ENCODE measurements at regions not wholly inside any gene's neighbourhood (a gene's known extent, or its start where the extent isn't known, plus 50 kb on each side); places are given as distances from the start of the nearest gene placed in this dataset.
"Not testable (repeated sequence)": the region's sequence is repeated elsewhere in the genome, so short reads cannot be mapped to it uniquely, and the experiment has no call there.

DNA sequence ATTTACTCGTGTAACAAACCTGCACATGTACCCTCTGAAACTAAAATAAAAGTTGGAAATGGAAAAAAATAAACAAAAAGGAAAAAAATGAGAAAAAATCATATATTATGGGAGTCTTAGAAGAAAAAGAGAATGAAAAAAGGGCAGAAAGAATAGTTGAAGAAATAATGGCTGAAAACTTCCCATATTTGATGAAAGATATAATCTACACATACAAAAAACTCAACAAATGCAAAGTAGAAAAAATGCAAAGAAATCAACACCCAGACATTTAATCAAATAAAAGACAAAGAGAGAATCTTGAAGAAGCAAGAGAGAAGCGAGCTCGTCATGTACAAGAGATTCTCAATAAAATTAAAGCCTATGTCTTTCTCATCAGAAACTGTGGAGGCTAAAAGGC, 73.8 kb downstream of the SLC25A46 start:
- intact Hi-C loops (cut with DNase I): no loop called here
- no peak for DNase-seq (ENCODE audit: low spot score)

DNA sequence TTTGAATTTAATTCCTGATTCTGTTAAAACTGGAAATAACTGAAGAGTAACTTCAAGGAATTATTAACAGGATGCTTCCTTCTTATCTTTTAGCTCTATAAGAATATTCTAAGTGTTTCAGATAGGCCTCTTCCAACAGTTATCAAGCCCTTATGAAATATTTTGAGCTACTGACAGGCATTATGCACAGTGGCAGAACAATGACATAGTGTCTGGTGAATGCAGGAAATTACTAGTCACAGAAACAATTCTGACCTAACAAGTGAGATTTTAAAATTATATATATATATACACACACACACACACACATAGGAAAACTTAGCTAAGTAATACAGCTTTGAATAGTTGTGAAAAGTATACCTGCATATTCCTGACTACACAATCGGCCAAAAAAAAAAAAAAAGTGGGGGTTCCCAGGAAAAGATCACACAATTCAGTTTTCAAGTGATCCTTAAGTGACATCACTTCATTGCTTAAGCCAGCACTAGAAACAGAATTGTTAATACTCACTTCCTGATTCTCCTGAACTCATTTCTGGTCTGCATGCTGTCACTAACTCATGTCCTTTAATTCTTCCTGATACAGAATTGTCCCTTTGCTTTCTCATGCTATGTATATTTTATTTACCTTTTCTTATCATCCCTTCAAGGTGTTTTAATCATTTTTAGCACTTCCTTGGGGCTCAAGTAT, 77.3 kb downstream of the SLC25A46 start:
- intact Hi-C loops (cut with DNase I): loop anchor here in 1 of 2 donors (5.0 kb wide), 1 partner anchor 141 kb away; no protein-coding TSS in a partner anchor
- DNase-seq (ENCODE audit: low spot score): no peak

DNA sequence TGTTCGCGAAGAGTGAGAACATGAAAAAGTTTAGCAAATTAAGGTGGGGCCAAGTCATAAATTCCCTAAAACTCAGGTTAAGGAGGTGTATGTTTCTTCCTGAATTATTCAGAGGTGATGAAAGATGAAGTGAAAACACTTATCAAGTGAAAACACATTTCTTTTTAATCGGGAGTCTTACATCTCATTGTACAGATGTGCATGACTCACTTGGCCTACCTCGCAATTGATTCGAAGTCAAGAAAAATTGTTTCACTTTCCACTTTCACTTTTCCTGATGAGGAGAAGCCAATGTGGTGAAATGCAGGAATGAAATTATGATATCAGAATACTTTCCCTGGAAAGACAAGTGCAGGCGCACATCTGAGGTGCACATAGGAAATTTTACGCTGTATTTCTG, 78.7 kb downstream of the SLC25A46 start:
- intact Hi-C loops (cut with DNase I): loop anchor here in 1 of 2 donors (5.0 kb wide), 1 partner anchor 140 kb away; no protein-coding TSS in a partner anchor
- DNase-seq (ENCODE audit: low spot score): no peak

DNA sequence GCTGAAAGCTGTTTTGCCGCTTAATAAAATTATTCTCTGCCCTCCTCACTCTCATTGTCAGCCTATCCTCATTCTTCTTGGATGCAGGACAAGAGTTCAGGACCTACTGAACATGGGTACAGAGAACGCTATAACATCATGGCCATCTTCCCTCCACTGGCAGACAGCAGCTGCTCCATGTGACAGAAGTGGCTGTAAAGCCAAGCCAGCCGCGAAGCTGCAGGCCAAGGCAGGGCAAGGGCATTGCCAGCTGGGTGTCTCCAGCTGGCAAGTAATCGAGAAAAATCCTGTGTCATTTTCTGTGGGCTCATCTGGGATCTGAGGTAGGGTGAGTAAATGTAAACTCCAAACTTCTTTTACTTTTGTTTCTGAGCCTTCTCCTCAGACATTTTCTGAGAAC, 84.8 kb downstream of the SLC25A46 start:
- DNase-seq (ENCODE audit: low spot score): no peak
- intact Hi-C loops (cut with DNase I): no loop called here

DNA sequence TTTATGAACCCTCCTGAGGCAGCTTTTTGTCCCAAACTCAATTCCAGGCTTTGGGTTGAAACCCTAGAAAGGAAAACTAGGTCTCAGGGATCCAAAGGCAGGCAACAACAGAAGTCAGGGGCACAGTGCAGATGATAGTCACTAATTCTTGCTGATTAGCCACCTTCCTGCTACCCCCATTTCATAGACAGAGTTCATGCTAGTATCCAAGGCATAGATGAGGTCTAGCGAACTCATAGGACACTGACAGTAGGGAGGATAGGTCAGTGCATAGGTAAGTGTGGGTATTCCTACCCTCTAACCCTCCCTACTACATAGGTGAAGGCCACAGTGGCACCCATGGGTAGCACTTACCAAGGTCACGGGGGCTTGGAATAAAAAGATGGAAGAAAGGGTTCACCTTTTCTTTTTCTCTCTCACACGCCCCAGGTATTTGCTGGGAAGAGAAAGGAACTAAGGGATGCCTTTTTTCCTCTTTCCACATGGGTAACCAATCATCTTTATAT, 86.2 kb downstream of the SLC25A46 start:
- intact Hi-C loops (cut with DNase I): no loop called here
- no peak for DNase-seq (ENCODE audit: low spot score)

DNA sequence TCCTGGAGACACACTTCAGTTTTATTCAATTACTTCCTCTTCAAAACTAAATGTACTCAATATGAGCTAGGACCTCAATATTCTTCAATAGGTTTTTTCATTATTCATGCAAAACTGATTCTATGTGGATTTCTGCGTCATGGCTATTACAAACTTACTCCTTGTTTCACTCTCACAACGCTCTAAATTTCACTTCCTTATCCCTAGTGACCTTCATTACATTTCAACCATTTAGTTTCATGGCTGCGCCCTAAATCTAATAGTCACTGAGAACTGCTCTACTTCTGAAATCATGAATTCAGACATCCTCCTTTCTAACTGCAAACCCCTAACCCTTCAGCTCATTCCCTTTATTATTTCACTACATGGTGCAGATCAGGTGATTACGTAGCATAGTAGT, 93.9 kb downstream of the SLC25A46 start:
- intact Hi-C loops (cut with DNase I): no loop called here

DNA sequence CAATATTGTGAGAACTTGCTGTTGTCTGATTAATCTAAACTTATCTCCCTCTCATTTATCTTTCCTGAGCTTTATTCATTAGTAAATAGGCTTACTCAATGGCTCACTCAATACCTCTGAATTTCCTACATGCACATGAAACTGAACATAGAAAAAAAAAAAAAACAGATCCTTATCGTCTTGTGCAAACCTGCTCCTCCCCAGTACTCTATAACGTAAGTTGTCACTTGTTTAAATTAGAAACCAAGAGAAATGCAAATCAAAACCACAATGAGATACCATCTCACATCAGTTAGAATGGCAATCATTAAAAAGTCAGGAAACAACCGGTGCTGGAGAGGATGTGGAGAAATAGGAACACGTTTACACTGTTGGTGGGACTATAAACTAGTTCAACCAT, 96.1 kb downstream of the SLC25A46 start:
- intact Hi-C loops (cut with DNase I); DNase-seq (ENCODE audit: low spot score): not testable (repeated sequence)

More for the DNA sequence above, 93.9 kb downstream of the SLC25A46 start:
- no peak for DNase-seq (ENCODE audit: low spot score)

DNA sequence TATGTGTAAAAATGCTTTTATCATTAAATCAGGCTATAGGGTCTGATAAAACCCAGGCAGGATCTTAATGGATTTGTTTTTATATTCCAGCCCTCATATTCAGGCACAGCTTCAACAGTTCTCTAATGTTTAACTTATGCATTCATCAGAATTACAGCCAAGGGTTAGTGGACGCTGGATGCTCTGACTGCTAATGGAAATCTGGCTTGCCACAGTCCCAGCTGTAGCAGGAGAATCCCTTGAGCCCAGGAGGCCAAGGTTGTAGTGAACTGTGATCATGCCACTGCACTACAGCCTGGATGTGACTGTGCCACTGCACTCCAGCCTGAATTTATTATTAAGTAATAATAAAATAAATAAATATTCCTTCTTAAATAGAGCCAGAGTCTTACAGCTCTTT, 98.0 kb downstream of the SLC25A46 start:
- intact Hi-C loops (cut with DNase I): no loop called here
- DNase-seq (ENCODE audit: low spot score): no peak

DNA sequence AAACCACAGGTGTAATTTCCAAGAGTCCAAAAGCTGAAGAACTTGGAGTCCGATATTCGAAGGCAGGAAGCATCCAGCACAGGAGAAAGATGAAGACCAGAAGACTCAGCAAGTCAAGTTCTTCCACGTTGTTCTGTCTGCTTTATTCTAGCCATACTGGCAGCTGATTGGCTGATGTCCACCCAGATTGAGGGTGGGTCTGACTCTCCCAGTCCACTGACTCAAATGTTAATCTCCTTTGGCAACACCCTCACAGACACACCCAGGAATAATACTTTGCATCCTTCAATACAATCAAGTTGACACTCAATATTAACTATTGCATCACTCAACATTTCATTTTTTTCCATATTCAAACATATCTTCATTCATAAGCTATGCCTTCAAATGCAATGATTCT, 99.5 kb downstream of the SLC25A46 start:
- intact Hi-C loops (cut with DNase I); DNase-seq (ENCODE audit: low spot score): not testable (repeated sequence)

DNA sequence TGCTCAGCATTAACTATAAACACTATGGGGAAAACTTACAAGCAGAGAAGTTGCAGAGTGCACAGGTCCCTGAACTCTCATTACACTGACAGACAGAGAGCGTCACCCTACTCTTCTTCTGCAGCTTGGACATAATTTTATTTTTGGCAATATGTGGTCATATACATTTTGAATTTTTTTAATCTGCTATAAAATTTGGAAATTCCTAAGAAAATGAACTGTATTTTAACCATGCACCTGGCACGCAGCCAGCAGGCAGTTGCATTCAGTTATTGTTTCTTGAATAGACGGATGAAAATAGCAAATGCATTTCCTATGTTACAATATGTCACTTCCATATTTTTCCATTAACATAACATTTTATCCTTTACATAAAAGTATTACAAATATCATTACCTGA, 100.2 kb downstream of the SLC25A46 start:
- intact Hi-C loops (cut with DNase I): no loop called here
- no peak for DNase-seq (ENCODE audit: low spot score)

DNA sequence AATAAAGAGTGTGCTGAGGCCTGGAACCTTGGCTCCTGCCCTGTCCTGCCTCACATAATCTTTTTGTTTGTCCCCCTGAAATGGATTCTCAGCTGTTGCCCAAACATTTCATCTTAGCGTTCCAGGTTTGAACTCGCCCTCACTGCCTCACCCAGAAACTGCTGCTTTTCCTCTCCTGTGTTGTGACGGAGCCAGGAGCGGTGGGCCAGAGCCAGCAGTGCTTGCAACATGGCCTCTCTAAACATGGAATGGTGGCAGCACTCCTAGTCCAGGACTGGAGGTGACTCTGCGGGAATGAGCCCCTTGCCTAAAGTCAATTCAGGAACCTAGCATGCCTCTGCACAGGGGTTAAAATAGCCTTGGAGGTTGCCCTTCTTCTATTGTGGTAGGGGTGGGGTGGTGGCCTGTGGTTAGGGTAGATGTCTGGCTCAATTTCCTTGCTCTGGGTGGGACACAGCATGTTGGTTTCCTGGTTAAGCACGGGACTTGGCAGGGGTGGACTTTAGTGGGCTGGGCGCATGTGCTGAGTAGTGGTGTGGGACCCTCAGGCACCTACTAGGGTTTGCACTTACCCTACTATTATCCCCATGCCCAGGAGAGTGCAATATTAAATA, 101.6 kb downstream of the SLC25A46 start:
- no peak for DNase-seq (ENCODE audit: low spot score)
- intact Hi-C loops (cut with DNase I): no loop called here

DNA sequence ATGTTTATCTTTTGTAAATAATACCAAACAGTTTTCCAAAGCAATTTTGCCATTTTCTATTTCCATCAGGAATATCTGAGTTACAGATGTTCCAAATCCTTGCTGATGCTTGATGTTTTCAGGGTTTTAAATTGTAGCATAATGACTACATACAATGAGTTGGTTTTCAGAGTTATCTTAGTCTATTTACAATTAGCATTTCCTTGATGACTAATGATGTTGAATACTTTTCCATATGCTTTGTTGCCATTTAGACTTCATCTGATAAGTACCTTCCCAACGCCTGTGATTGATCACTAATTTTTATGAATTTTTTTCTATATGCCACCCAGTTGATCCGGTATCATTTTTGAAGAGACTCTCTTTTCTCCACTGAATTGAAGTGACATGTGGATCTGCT, 102.3 kb downstream of the SLC25A46 start:
- DNase-seq (ENCODE audit: low spot score): no peak
- intact Hi-C loops (cut with DNase I): no loop called here

DNA sequence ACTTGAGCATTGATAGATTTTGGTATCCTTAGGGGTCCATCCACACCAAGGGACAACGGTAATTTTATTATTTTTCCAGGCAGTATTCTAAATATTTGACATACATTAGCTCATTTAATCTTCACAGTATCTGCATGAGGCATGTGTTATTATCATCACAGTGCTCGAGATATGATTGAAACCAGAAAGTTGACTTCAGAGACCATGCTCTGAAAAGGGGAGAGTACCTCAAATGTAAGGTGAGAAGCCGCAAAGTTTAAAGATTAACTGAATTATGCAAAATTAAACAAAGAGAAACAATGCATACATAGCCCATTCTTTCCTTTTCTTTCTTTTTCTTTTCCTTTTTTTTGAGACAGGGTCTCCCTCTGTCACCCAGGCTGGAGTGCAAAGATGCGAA, 104.1 kb downstream of the SLC25A46 start:
- intact Hi-C loops (cut with DNase I): no loop called here
- no peak for DNase-seq (ENCODE audit: low spot score)

DNA sequence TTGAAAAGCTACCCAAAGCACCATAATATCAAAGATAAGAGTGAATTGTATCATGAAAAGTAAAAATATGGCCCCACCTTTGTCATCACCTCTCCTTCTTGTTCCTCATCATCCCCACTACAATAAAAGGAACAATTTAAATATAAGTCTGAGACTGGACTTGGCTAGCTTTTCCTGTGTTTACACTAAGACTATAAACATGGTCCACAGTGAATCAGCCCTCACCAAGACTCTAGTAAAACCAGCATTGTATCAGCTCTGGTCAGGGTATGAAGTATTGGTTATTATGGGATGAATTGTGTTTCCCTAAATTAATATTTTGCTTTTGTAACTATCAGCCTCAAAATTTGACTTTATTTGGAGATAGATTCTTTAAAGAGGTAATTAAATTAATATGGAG, 105.4 kb downstream of the SLC25A46 start:
- intact Hi-C loops (cut with DNase I): no loop called here

DNA sequence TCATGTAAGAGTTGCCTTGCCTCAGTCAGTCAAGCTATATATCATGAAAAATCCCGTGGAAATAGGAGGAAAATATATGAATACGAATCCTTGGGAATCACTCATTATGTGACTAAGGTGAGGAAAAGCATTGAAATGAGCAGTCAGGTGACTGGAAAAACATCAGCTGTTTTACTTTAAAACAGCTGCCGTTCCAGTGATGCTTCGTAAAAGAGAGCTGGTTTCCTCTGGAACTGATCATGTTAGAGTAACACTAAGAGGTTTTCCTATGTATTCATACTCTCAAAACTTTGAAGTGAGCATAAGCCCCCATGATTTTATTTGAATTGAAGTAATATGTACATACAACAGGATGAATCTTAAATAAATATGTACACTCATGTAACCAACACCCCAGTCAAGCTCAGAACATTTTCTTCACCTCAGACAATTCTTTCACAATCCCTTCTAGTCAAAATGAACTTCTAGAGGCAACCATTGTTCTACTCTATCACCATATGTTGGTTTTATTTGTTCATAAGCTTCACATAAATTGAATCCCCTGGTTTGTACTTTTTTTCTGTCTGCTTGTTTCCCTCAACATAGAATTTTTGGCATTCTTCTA, 107.7 kb downstream of the SLC25A46 start:
- intact Hi-C loops (cut with DNase I): no loop called here
- no peak for DNase-seq (ENCODE audit: low spot score)

More for the DNA sequence above, 105.4 kb downstream of the SLC25A46 start:
- no peak for DNase-seq (ENCODE audit: low spot score)

DNA sequence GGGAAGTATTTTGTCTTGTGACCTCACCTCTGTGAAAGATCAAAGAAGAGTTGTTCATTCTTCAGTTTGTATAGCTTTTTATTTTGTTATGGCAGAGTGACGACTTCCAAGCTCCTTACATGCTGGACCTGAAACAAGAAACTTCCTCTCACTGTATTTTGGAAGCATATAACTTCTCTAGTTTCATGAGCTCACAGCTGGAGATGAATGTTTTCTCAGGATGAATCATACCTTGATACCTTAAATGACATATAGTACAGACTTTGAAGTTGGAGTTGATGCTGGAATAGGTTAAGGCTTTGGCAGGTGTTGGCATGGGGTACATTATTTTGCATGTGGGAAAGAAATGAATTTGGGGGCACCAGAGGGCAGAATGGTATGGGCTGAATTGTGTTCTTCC, 112.5 kb downstream of the SLC25A46 start:
- intact Hi-C loops (cut with DNase I): no loop called here
- DNase-seq (ENCODE audit: low spot score): no peak

DNA sequence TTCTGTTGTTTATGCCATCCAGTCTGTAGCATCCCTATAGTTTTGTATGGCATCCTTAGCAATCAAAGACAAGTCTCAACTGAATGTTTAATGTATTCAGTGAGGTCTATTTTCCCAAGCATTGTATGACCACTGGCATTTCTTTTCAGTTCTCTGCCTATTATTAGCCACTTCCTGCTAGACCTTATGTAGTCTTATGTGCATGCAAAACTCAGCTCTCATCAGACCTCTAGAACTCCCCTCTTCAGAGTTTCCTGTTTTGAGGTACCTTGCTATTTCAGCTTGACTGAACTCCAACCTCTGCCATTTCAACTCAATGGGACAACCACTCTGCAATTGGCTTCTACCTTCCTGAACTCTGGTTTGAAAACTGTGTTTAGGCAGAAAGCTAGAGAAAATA, 113.2 kb downstream of the SLC25A46 start:
- no peak for DNase-seq (ENCODE audit: low spot score)
- intact Hi-C loops (cut with DNase I): no loop called here

DNA sequence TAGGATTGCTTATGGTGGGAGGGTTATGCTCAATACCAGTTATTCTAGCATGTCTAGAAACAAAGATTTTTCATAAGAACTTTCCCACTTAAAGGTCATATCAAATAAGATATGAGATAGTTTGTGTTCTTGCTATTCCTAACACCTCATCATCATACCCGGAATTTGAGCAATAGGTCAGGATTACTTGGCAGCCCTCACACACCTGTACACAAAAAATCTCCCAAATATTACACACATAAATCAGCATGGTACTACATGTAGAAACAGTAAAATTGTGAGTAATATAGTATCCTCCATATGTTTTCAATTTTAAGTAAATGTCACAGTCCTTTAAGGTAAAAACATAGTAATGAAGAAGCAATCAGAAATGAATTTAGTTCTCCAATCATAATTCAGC, 113.7 kb downstream of the SLC25A46 start:
- intact Hi-C loops (cut with DNase I): no loop called here
- DNase-seq (ENCODE audit: low spot score): no peak

DNA sequence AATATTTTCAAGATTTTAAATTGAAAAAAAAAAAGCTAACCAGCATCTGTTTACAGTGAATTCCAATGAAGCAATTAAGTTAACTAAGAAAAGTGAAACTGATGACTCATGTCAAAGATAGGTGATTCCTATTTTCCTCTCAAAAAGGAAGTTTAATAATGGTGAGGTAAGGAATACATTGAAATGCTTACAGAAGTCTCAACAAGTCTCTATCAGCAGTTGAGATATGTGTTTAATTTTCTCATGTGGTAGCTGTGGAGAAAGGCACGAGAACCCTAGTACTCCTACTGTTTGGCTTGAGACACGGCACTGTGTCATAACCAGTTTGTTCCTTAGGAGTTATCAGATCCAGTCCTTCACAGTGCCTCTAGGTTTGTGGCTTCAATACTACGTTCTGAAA, 114.5 kb downstream of the SLC25A46 start:
- intact Hi-C loops (cut with DNase I): no loop called here
- no peak for DNase-seq (ENCODE audit: low spot score)

DNA sequence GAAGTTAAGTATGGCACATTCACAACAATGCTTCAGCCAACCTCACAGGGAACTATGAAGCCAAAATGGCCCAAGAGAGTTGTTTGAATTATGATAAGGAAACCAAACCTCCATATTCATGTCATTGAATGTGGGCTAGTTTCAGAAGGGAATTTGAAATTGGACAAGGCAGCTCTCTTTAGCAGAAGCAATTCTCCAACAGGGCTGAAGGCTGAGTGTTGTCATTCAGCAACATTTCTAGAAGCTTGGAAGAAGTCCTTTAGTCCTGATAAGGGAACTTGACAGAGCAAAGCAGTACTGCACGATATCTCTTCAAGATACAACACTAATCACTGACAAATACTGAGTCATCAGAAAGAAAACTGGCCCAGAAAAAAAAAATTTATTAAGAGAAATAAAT, 115.4 kb downstream of the SLC25A46 start:
- intact Hi-C loops (cut with DNase I): no loop called here

DNA sequence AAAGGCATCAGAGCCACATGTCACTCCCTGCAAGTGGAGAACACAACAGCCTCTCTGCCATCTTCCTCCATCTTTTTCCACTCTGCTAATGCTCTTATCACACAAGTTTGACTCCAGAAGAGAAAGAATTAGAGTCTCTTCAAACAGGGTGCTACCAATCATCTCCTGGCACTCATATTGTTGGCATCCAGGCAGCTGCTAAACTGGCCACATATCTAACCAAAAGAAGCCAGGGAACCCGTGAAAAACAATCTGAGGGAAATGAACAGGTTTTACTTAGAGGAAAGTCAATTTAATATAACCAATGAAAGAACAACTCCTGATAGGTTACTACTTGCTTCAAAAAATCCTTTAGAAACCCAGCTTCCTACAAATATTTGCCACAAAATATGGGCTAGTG, 117.2 kb downstream of the SLC25A46 start:
- no peak for DNase-seq (ENCODE audit: low spot score)
- intact Hi-C loops (cut with DNase I): no loop called here

More for the DNA sequence above, 115.4 kb downstream of the SLC25A46 start:
- no peak for DNase-seq (ENCODE audit: low spot score)
